NT2/D1 (cell line): ENCODE measurements at regions not wholly inside any gene's neighbourhood (a gene's known extent, or its start where the extent isn't known, plus 50 kb on each side); places are given as distances from the start of the nearest gene placed in this dataset.

ENCODE experiments used
- SUZ12 ChIP-seq: IDR thresholded peaks from 2 replicates; pipeline ENCODE4 v1.6.1; 2011; ENCODE audit not compliant: insufficient read length, insufficient read depth; ENCODE audit errors: extremely low read depth
- YY1 ChIP-seq: IDR thresholded peaks from 2 replicates; pipeline ENCODE4 v1.6.1; 2011; ENCODE audit not compliant: insufficient read length, insufficient read depth

DNA sequence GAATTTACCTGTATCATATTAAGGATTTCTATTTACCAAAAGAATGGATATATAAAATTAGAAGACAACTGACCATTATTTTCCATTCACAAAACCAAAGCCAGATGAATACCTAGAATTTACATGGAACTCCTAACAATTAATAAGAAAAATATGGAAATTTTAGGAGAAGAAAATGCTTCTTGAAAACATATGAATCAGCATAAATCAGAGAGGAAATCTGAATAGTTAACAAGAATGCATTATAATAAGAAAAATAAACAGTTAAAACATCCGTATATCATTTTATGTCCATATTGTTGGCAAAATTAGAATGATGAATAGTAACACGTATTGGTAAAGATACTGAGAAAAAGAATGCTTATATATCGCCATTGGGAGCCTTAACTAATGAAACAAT, 505.5 kb downstream of the NEBL start:
- TF ChIP-seq SUZ12 (no peak), YY1 (no peak)
